IMR-90 (cell line): ENCODE measurements at regions not wholly inside any gene's neighbourhood (a gene's known extent, or its start where the extent isn't known, plus 50 kb on each side); places are given as distances from the start of the nearest gene placed in this dataset.

Experiments used
- ATAC-seq: fragments of 200-7000 bp; cut with Tn5 transposase; 2 replicates; pipeline ENCODE4 v1.9.1; 2020; ENCODE audit warnings: low read depth, mild to moderate bottlenecking, moderate library complexity
- BruUV-seq: library from RNA; stranded (reverse); fragments of 400-500 nt; replicated peaks from 2 replicates; lab custom pipeline; 2021; lab: Mats Ljungman, UMichigan
- CTCF ChIA-PET: fragments of 300-600 bp; formaldehyde crosslinking; extraction: SDS; loops from one replicate; lab custom pipeline; 2021; ENCODE audit warnings: antibody characterized with exemption; lab: Yijun Ruan, JAX
- POLR2A ChIA-PET: fragments of 300-600 bp; sonication (Branson Sonifier 250); formaldehyde crosslinking; loops from one replicate; lab custom pipeline; 2022; ENCODE audit warnings: antibody characterized with exemption; ENCODE audit not compliant: unreplicated experiment; lab: Charles Lee
- DNase-seq: peaks from one replicate; pipeline ENCODE4 v3.0.0; 2013
- H2AFZ ChIP-seq: replicated peaks from 2 replicates; pipeline ENCODE3; 2013; ENCODE audit warnings: low read length, mild to moderate bottlenecking; ENCODE audit not compliant: poor library complexity
- H2AK5ac ChIP-seq: 2 replicates; pipeline ENCODE4 v1.6.1; 2013; ENCODE audit warnings: low read depth, low read length, inconsistent platforms
- H2AK9ac ChIP-seq: replicated peaks from 2 replicates; pipeline ENCODE3; 2013; ENCODE audit warnings: mild to moderate bottlenecking, low read depth, low read length, moderate library complexity; ENCODE audit not compliant: poor library complexity
- H2BK120ac ChIP-seq: 2 replicates; pipeline ENCODE4 v1.6.1; 2013; ENCODE audit warnings: low read depth, low read length, inconsistent platforms
- H2BK15ac ChIP-seq: 3 replicates; pipeline ENCODE4 v1.6.1; 2013; ENCODE audit warnings: low read depth, low read length, inconsistent platforms
- H2BK20ac ChIP-seq: 2 replicates; pipeline ENCODE4 v1.6.1; 2013; ENCODE audit warnings: low read depth, mild to moderate bottlenecking, inconsistent platforms, low read length, moderate library complexity
- H2BK5ac ChIP-seq: 2 replicates; pipeline ENCODE4 v1.6.1; 2013; ENCODE audit warnings: mild to moderate bottlenecking, low read depth, low read length, inconsistent platforms; ENCODE audit not compliant: poor library complexity, severe bottlenecking
- H3K14ac ChIP-seq: replicated peaks from 2 replicates; pipeline ENCODE4 v1.6.1; 2013; ENCODE audit warnings: low read depth, low read length, inconsistent platforms
- H3K18ac ChIP-seq: 2 replicates; pipeline ENCODE4 v1.6.1; 2013; ENCODE audit warnings: low read depth, low read length, control low read depth
- H3K23ac ChIP-seq: 2 replicates; pipeline ENCODE4 v1.6.1; 2013; ENCODE audit warnings: low read depth, low read length, inconsistent platforms
- H3K27ac ChIP-seq: 2 replicates; pipeline ENCODE4 v1.5.1; 2013; ENCODE audit warnings: mild to moderate bottlenecking, control low read depth, low read length; ENCODE audit not compliant: insufficient read depth
- H3K27me3 ChIP-seq: 2 replicates; pipeline ENCODE4 v1.6.1; 2013; ENCODE audit warnings: low read length; ENCODE audit not compliant: control insufficient read depth, insufficient read depth
- H3K36me3 ChIP-seq: 2 replicates; pipeline ENCODE4 v1.6.1; 2013; ENCODE audit warnings: low read length, mixed read lengths; ENCODE audit not compliant: control insufficient read depth, insufficient read depth
- H3K4ac ChIP-seq: 2 replicates; pipeline ENCODE4 v1.6.1; 2013; ENCODE audit warnings: low read depth, low read length, inconsistent platforms
- H3K4me1 ChIP-seq: 2 replicates; pipeline ENCODE4 v1.6.1; 2013; ENCODE audit warnings: low read length, mixed read lengths; ENCODE audit not compliant: control insufficient read depth, insufficient read depth
- H3K4me2 ChIP-seq: 2 replicates; pipeline ENCODE4 v1.6.1; 2013; ENCODE audit warnings: low read depth, mild to moderate bottlenecking, control low read depth, low read length, moderate library complexity
- H3K4me3 ChIP-seq: 2 replicates; pipeline ENCODE4 v1.5.1; 2013; ENCODE audit warnings: low read depth, mild to moderate bottlenecking, control low read depth, low read length, moderate library complexity; ENCODE audit not compliant: insufficient read depth
- H3K56ac ChIP-seq: 2 replicates; pipeline ENCODE4 v1.6.1; 2013; ENCODE audit warnings: low read length, inconsistent platforms; ENCODE audit not compliant: insufficient read depth; ENCODE audit errors: extremely low read depth
- H3K79me1 ChIP-seq, 2 experiments: 2 replicates each; pipeline ENCODE4 v1.6.1; 2013; ENCODE audit warnings: low read length in 2 of 2, inconsistent platforms in 1 of 2, low read depth in 1 of 2
- H3K9ac ChIP-seq: 2 replicates; pipeline ENCODE4 v1.6.1; 2013; ENCODE audit warnings: low read depth, low read length, control low read depth
- H3K9me1 ChIP-seq: 2 replicates; pipeline ENCODE4 v1.6.1; 2013; ENCODE audit warnings: low read length, inconsistent platforms; ENCODE audit not compliant: insufficient read depth
- H3K9me3 ChIP-seq: 2 replicates; pipeline ENCODE4 v1.6.1; 2013; ENCODE audit warnings: low read length; ENCODE audit not compliant: control insufficient read depth, insufficient read depth
- H4K20me1 ChIP-seq: 2 replicates; pipeline ENCODE4 v1.6.1; 2013; ENCODE audit warnings: low read length, inconsistent platforms; ENCODE audit not compliant: insufficient read depth
- H4K5ac ChIP-seq: 2 replicates; pipeline ENCODE4 v1.6.1; 2013; ENCODE audit warnings: mild to moderate bottlenecking, low read depth, low read length, control low read depth
- H4K8ac ChIP-seq, 2 experiments: 2 replicates each; pipeline ENCODE4 v1.6.1; 2013; ENCODE audit warnings: low read depth in 2 of 2, low read length in 2 of 2, control low read depth in 1 of 2, inconsistent platforms in 1 of 2
- H4K91ac ChIP-seq: 2 replicates; pipeline ENCODE4 v1.6.1; 2013; ENCODE audit warnings: low read depth, low read length, inconsistent platforms; ENCODE audit not compliant: insufficient read depth
- BHLHE40 ChIP-seq: fragments of 150-350 bp; IDR thresholded peaks from 2 replicates; pipeline ENCODE4 v1.6.1; 2016; ENCODE audit warnings: mild to moderate bottlenecking, low read depth, low read length
- CEBPB ChIP-seq: IDR thresholded peaks from 2 replicates; pipeline ENCODE4 v1.6.1; 2012; ENCODE audit warnings: low read depth, low read length, improper control_type of control experiment
- CHD1 ChIP-seq: IDR thresholded peaks from 2 replicates; pipeline ENCODE4 v1.6.1; 2012; ENCODE audit warnings: low read depth, low read length, improper control_type of control experiment
- CTCF ChIP-seq: conservative IDR thresholded peaks from 2 replicates; pipeline ENCODE4 v1.5.1; 2012; ENCODE audit warnings: mild to moderate bottlenecking, low read depth, low read length, improper control_type of control experiment
- ELK1 ChIP-seq: fragments of 150-350 bp; IDR thresholded peaks from 2 replicates; pipeline ENCODE4 v1.6.1; 2016; ENCODE audit warnings: low read depth, mild to moderate bottlenecking, low read length, moderate library complexity, borderline replicate concordance
- FOS ChIP-seq: fragments of 150-350 bp; IDR thresholded peaks from 2 replicates; pipeline ENCODE4 v1.6.1; 2016; ENCODE audit warnings: low read depth, low read length
- MAFK ChIP-seq: IDR thresholded peaks from 2 replicates; pipeline ENCODE4 v1.6.1; 2012; ENCODE audit warnings: low read depth, low read length, improper control_type of control experiment
- MAZ ChIP-seq: IDR thresholded peaks from 2 replicates; pipeline ENCODE4 v1.6.1; 2012; ENCODE audit warnings: low read depth, mild to moderate bottlenecking, low read length, improper control_type of control experiment, moderate library complexity, borderline replicate concordance
- MXI1 ChIP-seq: IDR thresholded peaks from 2 replicates; pipeline ENCODE4 v1.6.1; 2012; ENCODE audit warnings: low read depth, mild to moderate bottlenecking, low read length, moderate library complexity, borderline replicate concordance
- NFE2L2 ChIP-seq: fragments of 150-350 bp; IDR thresholded peaks from 2 replicates; pipeline ENCODE4 v1.6.1; 2016; ENCODE audit warnings: low read depth, mild to moderate bottlenecking, low read length
- POLR2A ChIP-seq: IDR thresholded peaks from 2 replicates; pipeline ENCODE4 v1.6.1; 2012; ENCODE audit warnings: mild to moderate bottlenecking, low read depth, low read length
- RAD21 ChIP-seq: IDR thresholded peaks from 2 replicates; pipeline ENCODE4 v1.6.1; 2012; ENCODE audit warnings: low read length, improper control_type of control experiment
- RCOR1 ChIP-seq: IDR thresholded peaks from 2 replicates; pipeline ENCODE4 v1.6.1; 2012; ENCODE audit warnings: mild to moderate bottlenecking, low read length, improper control_type of control experiment; ENCODE audit not compliant: insufficient replicate concordance
- RFX5 ChIP-seq: IDR thresholded peaks from 2 replicates; pipeline ENCODE4 v1.8.0; 2012; ENCODE audit warnings: low read depth, mild to moderate bottlenecking, low read length, moderate library complexity
- SMC3 ChIP-seq: fragments of 150-350 bp; IDR thresholded peaks from 2 replicates; pipeline ENCODE4 v1.6.1; 2016; ENCODE audit warnings: low read depth, mild to moderate bottlenecking, antibody characterized with exemption, low read length, moderate library complexity
- USF2 ChIP-seq: fragments of 150-350 bp; IDR thresholded peaks from 2 replicates; pipeline ENCODE4 v1.6.1; 2017; ENCODE audit warnings: mild to moderate bottlenecking, antibody characterized with exemption, low read length, low read depth
- WGBS, 2 experiments: methylation state at CpG; one replicate each; pipeline versions ENCODE4 v1.1.5 to v1.1.7; 2013; ENCODE audit warnings: missing lambda C conversion rate in 2 of 2; ENCODE audit not compliant: insufficient read length in 1 of 2; ENCODE audit errors: extremely low coverage in 2 of 2; 5-methylcytosine and 5-hydroxymethylcytosine counted together
- dilution Hi-C: fragments of 300-500 bp; cut with HindIII; formaldehyde crosslinking; loops from one replicate; pipeline ENCODE4 v1.14.3; 2018; ENCODE audit warnings: low sequenced_read_pairs; ENCODE audit not compliant: unreplicated experiment
- in situ Hi-C: fragments of 300-500 bp; cut with MboI; formaldehyde crosslinking; loops from 3 replicates; pipeline ENCODE4 v1.14.3; 2019; ENCODE audit warnings: low sequenced_read_pairs, inconsistent platforms, mixed read lengths
- intact Hi-C: fragments of 100-400 bp; cut with micrococcal nuclease; formaldehyde crosslinking; loops from 2 replicates; pipeline ENCODE4 v1.10.0; 2022

- Histone ChIP-seq H3K9me1 (no peaks in the 10 kb centered on the region), H2AK9ac (no peak overlapping the region), H2BK5ac (no peak overlapping the region), H3K4me1 (no peaks in the 10 kb centered on the region), H2BK15ac (no peak overlapping the region), H3K27ac (no peak overlapping the region), H2BK120ac (no peak overlapping the region), H3K18ac (no peak overlapping the region), H3K56ac (no peak overlapping the region), H3K4ac (no peak overlapping the region), H4K20me1 (no peaks in the 10 kb centered on the region), H4K91ac (no peak overlapping the region), H2BK20ac (no peak overlapping the region), H3K79me1 (no peaks in the 10 kb centered on the region), H3K4me3 (no peak overlapping the region), H4K5ac (no peak overlapping the region), H3K14ac (no peak overlapping the region), H3K23ac (no peak overlapping the region), H3K9ac (no peak overlapping the region), H3K36me3 (no peaks in the 10 kb centered on the region), H3K4me2 (no peak overlapping the region), H3K9me3 (peaks cover 6% of the 10 kb centered on the region; the same call in 1 of the 2 replicates), H2AFZ (no peak overlapping the region), H4K8ac (no peak overlapping the region), H2AK5ac (no peak overlapping the region), H3K27me3 (no peaks in the 10 kb centered on the region)
- DNase-seq (no peak), ATAC-seq (no peak)
- ChIA-PET POLR2A (no interaction called here), CTCF (no interaction called here)
- no CpG with 5 or more reads among the region's 1 CpG for WGBS, 2 experiments
- in situ Hi-C loops: no loop called here
- no TSS peak for BruUV-seq
- TF ChIP-seq CHD1 (no peak), NFE2L2 (no peak), RCOR1 (no peak), SMC3 (no peak), POLR2A (no peak), RAD21 (no peak), BHLHE40 (no peak), CEBPB (no peak), ELK1 (no peak), MXI1 (no peak), CTCF (no peak), MAFK (no peak), FOS (no peak), USF2 (no peak), RFX5 (no peak), MAZ (no peak)
- intact Hi-C loops: no loop called here
- dilution Hi-C loops: no loop called here
These were observed 2095.9 kb downstream of the LRRC4C start for GRCh38 chr11:39363571-39363970.
